ENCODE measurements at regions not wholly inside any gene's neighbourhood (a gene's known extent, or its start where the extent isn't known, plus 50 kb on each side); places are given as distances from the start of the nearest gene placed in this dataset.

- in situ Hi-C loops (cut with MboI): no loop called here
- Histone ChIP-seq H3K9me2 (ENCODE audit: insufficient read depth) (no peaks in the 10 kb centered on the region), H3K27me3 (replicated peaks; ENCODE audit: insufficient read depth) (no peaks in the 10 kb centered on the region), H3F3A (ENCODE audit: insufficient read depth) (no peaks in the 10 kb centered on the region), H3K4me2 (ENCODE audit: unreplicated experiment) (no peak overlapping the region), H3K36me3 (ENCODE audit: low read depth) (no peaks in the 10 kb centered on the region), H3K4me3 (no peak overlapping the region), H2AFZ (no peak overlapping the region), H3K4me1 (ENCODE audit: insufficient read depth) (no peaks in the 10 kb centered on the region), H3K9ac (no peak overlapping the region), H3K79me2 (ENCODE audit: insufficient read depth) (no peaks in the 10 kb centered on the region), H3K9me3 (ENCODE audit: low read depth) (no peaks in the 10 kb centered on the region), H4K20me1 (ENCODE audit: insufficient read depth) (no peaks in the 10 kb centered on the region), H3K27ac (no peak overlapping the region)
- 36 to 39% methylated on average over 4 of the region's 4 CpGs for WGBS, 2 experiments (ENCODE audit: low coverage in 1 of 2, low lambda C conversion rate in 2 of 2, missing lambda C conversion rate in 2 of 2)
- DNase-seq: no peak
- TF ChIP-seq EZH2phosphoT487 (IDR thresholded peaks at IDR 0.05; ENCODE audit: insufficient read depth, low read depth) (no peak), EZH2 (IDR thresholded peaks at IDR 0.05; ENCODE audit: insufficient read depth, poor library complexity, severe bottlenecking) (no peak)
These were observed 796.7 kb downstream of the DHX35 start for GRCh38 chr20:39758876-39759275.

GRCh38 chr20:39756828-39757227 is 794.7 kb downstream of the DHX35 start:
- Histone ChIP-seq H4K20me1 (ENCODE audit: insufficient read depth) (no peaks in the 10 kb centered on the region), H3K9me2 (ENCODE audit: insufficient read depth) (no peaks in the 10 kb centered on the region), H3K4me1 (ENCODE audit: insufficient read depth) (no peaks in the 10 kb centered on the region), H3K27me3 (replicated peaks; ENCODE audit: insufficient read depth) (no peaks in the 10 kb centered on the region), H3K36me3 (ENCODE audit: low read depth) (no peaks in the 10 kb centered on the region), H2AFZ (no peak overlapping the region), H3F3A (ENCODE audit: insufficient read depth) (no peaks in the 10 kb centered on the region), H3K4me3 (no peak overlapping the region), H3K27ac (no peak overlapping the region), H3K9me3 (ENCODE audit: low read depth) (no peaks in the 10 kb centered on the region), H3K4me2 (ENCODE audit: unreplicated experiment) (no peak overlapping the region), H3K9ac (no peak overlapping the region), H3K79me2 (ENCODE audit: insufficient read depth) (no peaks in the 10 kb centered on the region)
- TF ChIP-seq EZH2 (IDR thresholded peaks at IDR 0.05; ENCODE audit: insufficient read depth, poor library complexity, severe bottlenecking): no peak
- no peak for TF ChIP-seq EZH2phosphoT487 (IDR thresholded peaks at IDR 0.05; ENCODE audit: insufficient read depth, low read depth)
- no peak for DNase-seq
- in situ Hi-C loops (cut with MboI): no loop called here

GRCh38 chr20:39756369-39756768 is 794.2 kb downstream of the DHX35 start:
- Histone ChIP-seq H3K79me2 (ENCODE audit: insufficient read depth) (no peaks in the 10 kb centered on the region), H3K9ac (no peak overlapping the region), H3K27ac (no peak overlapping the region), H4K20me1 (ENCODE audit: insufficient read depth) (no peaks in the 10 kb centered on the region), H3K4me3 (no peak overlapping the region), H3K9me2 (ENCODE audit: insufficient read depth) (no peaks in the 10 kb centered on the region), H3K27me3 (replicated peaks; ENCODE audit: insufficient read depth) (no peaks in the 10 kb centered on the region), H3K9me3 (ENCODE audit: low read depth) (no peaks in the 10 kb centered on the region), H3F3A (ENCODE audit: insufficient read depth) (no peaks in the 10 kb centered on the region), H3K4me2 (ENCODE audit: unreplicated experiment) (no peak overlapping the region), H3K36me3 (ENCODE audit: low read depth) (no peaks in the 10 kb centered on the region), H2AFZ (no peak overlapping the region), H3K4me1 (ENCODE audit: insufficient read depth) (no peaks in the 10 kb centered on the region)
- TF ChIP-seq EZH2phosphoT487 (IDR thresholded peaks at IDR 0.05; ENCODE audit: insufficient read depth, low read depth) (no peak), EZH2 (IDR thresholded peaks at IDR 0.05; ENCODE audit: insufficient read depth, poor library complexity, severe bottlenecking) (no peak)
- no peak for DNase-seq
- in situ Hi-C loops (cut with MboI): no loop called here
- 13 to 37% methylated on average over 1 of the region's 1 CpG for WGBS, 2 experiments (ENCODE audit: low coverage in 1 of 2, low lambda C conversion rate in 2 of 2, missing lambda C conversion rate in 2 of 2)

- no peaks in the 10 kb centered on the region for H3K9me2 ChIP-seq (ENCODE audit: insufficient read depth)
- H3K36me3 ChIP-seq (ENCODE audit: low read depth): no peaks in the 10 kb centered on the region
- 39 to 41% methylated on average over 4 of the region's 4 CpGs for WGBS, 2 experiments (ENCODE audit: low coverage in 1 of 2, low lambda C conversion rate in 2 of 2, missing lambda C conversion rate in 2 of 2)
- H4K20me1 ChIP-seq (ENCODE audit: insufficient read depth): no peaks in the 10 kb centered on the region
- H3K4me1 ChIP-seq (ENCODE audit: insufficient read depth): no peaks in the 10 kb centered on the region
- H3F3A ChIP-seq (ENCODE audit: insufficient read depth): no peaks in the 10 kb centered on the region
- no peak overlapping the region for H3K27ac ChIP-seq
- H3K27me3 ChIP-seq (replicated peaks; ENCODE audit: insufficient read depth): no peaks in the 10 kb centered on the region; the same call in 1 of the 2 replicates
- H3K4me3 ChIP-seq: no peak overlapping the region
- no peaks in the 10 kb centered on the region for H3K79me2 ChIP-seq (ENCODE audit: insufficient read depth)
- no peak overlapping the region for H2AFZ ChIP-seq
- no peak for DNase-seq
- in situ Hi-C loops (cut with MboI): no loop called here
- H3K9me3 ChIP-seq (ENCODE audit: low read depth): no peaks in the 10 kb centered on the region
- H3K4me2 ChIP-seq (ENCODE audit: unreplicated experiment): no peak overlapping the region
- TF ChIP-seq EZH2 (IDR thresholded peaks at IDR 0.05; ENCODE audit: insufficient read depth, poor library complexity, severe bottlenecking) (no peak), EZH2phosphoT487 (IDR thresholded peaks at IDR 0.05; ENCODE audit: insufficient read depth, low read depth) (no peak)
- H3K9ac ChIP-seq: no peak overlapping the region
These were observed 790.2 kb downstream of the DHX35 start for GRCh38 chr20:39752262-39752876.
